ENCODE measurements at regions not wholly inside any gene's neighbourhood (a gene's known extent, or its start where the extent isn't known, plus 50 kb on each side); places are given as distances from the start of the nearest gene placed in this dataset.

DNA sequence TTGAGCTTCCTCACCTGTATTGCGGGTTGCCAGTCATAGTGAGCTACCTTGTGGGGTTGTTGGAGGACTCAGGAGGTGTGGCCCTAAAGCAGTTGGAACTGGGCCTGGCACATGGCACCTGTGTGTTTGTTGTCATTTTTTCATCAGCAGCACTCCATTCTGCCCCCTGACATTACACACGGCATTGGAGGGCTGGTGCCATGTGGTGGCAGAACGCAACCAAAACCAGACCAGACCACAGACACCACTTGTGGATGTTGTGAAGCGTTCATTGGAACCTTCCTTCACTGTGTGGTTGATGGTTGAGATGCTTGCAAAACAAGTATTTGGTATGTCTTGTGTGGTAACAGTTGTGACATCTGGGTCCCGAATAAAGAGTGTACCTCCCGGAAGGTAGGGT lies 113.2 kb upstream of the ERCC6L2 start:
- Histone ChIP-seq H3K4me2 (ENCODE audit: low read depth, low read length) (no peak overlapping the region), H3K9me3 (replicated peaks; ENCODE audit: insufficient read depth, low read length) (no peaks in the 10 kb centered on the region), H3K9ac (ENCODE audit: low read length) (no peak overlapping the region), H3K36me3 (replicated peaks; ENCODE audit: insufficient read depth, low read length) (no peaks in the 10 kb centered on the region), H3K27ac (ENCODE audit: low read length) (no peak overlapping the region), H2AFZ (ENCODE audit: low read length) (no peak overlapping the region), H4K20me1 (ENCODE audit: insufficient read depth, low read length) (no peaks in the 10 kb centered on the region), H3K79me2 (ENCODE audit: low read length) (no peaks in the 10 kb centered on the region), H3K27me3 (replicated peaks; ENCODE audit: insufficient read depth, low read length) (no peaks in the 10 kb centered on the region), H3K4me3 (ENCODE audit: low read length) (no peak overlapping the region), H3F3A (ENCODE audit: insufficient read depth, low read length) (no peaks in the 10 kb centered on the region), H3K4me1 (ENCODE audit: low read length) (no peaks in the 10 kb centered on the region), H3K9me2 (replicated peaks; ENCODE audit: insufficient read depth, low read length) (no peaks in the 10 kb centered on the region)
- no peak for DNase-seq
- no peak for TF ChIP-seq EZH2 (optimal IDR thresholded peaks at IDR 0.05; ENCODE audit: low read depth, low read length)

DNA sequence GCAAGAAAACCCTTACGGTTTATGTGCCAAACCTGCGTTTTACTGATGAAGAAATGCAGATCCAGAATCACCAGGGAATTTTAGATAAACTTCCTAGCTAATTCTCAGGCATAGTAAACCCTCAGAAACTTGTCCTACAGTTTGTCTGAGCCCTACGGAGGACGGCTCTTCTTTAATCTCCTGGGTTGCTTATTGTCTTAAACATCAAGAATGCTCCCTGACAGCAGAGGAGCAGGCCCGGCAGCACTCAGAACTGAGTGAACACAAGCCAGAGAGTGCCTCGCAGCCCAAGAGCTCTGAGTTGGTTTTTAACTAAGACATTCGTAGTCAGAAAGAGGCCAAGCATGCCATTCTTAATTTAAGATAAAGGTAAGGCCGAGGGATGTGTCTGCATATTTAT lies 114.7 kb upstream of the ERCC6L2 start:
- H3K79me2 ChIP-seq (ENCODE audit: low read length), result no peaks in the 10 kb centered on the region
- no peaks in the 10 kb centered on the region for H3K36me3 ChIP-seq (replicated peaks; ENCODE audit: insufficient read depth, low read length)
- H3K9ac ChIP-seq (ENCODE audit: low read length), result no peak overlapping the region
- H2AFZ ChIP-seq (ENCODE audit: low read length), result no peak overlapping the region
- no peaks in the 10 kb centered on the region for H3K9me2 ChIP-seq (replicated peaks; ENCODE audit: insufficient read depth, low read length)
- H3F3A ChIP-seq (ENCODE audit: insufficient read depth, low read length), result no peaks in the 10 kb centered on the region
- no peak overlapping the region for H3K4me2 ChIP-seq (ENCODE audit: low read depth, low read length)
- no peaks in the 10 kb centered on the region for H3K9me3 ChIP-seq (replicated peaks; ENCODE audit: insufficient read depth, low read length)
- H3K27ac ChIP-seq (ENCODE audit: low read length), result no peak overlapping the region
- H3K27me3 ChIP-seq (replicated peaks; ENCODE audit: insufficient read depth, low read length), result no peaks in the 10 kb centered on the region
- H4K20me1 ChIP-seq (ENCODE audit: insufficient read depth, low read length), result no peaks in the 10 kb centered on the region
- no peak overlapping the region for H3K4me3 ChIP-seq (ENCODE audit: low read length)
- DNase-seq, result no peak
- H3K4me1 ChIP-seq (ENCODE audit: low read length), result no peaks in the 10 kb centered on the region
- TF ChIP-seq, protein P1, sequence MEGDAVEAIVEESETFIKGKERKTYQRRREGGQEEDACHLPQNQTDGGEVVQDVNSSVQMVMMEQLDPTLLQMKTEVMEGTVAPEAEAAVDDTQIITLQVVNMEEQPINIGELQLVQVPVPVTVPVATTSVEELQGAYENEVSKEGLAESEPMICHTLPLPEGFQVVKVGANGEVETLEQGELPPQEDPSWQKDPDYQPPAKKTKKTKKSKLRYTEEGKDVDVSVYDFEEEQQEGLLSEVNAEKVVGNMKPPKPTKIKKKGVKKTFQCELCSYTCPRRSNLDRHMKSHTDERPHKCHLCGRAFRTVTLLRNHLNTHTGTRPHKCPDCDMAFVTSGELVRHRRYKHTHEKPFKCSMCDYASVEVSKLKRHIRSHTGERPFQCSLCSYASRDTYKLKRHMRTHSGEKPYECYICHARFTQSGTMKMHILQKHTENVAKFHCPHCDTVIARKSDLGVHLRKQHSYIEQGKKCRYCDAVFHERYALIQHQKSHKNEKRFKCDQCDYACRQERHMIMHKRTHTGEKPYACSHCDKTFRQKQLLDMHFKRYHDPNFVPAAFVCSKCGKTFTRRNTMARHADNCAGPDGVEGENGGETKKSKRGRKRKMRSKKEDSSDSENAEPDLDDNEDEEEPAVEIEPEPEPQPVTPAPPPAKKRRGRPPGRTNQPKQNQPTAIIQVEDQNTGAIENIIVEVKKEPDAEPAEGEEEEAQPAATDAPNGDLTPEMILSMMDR (IDR thresholded peaks at IDR 0.05; ENCODE audit: low read length), result no peak
- TF ChIP-seq EZH2phosphoT487 (IDR thresholded peaks at IDR 0.05; ENCODE audit: low read length) (no peak), EZH2 (optimal IDR thresholded peaks at IDR 0.05; ENCODE audit: low read depth, low read length) (no peak)

DNA sequence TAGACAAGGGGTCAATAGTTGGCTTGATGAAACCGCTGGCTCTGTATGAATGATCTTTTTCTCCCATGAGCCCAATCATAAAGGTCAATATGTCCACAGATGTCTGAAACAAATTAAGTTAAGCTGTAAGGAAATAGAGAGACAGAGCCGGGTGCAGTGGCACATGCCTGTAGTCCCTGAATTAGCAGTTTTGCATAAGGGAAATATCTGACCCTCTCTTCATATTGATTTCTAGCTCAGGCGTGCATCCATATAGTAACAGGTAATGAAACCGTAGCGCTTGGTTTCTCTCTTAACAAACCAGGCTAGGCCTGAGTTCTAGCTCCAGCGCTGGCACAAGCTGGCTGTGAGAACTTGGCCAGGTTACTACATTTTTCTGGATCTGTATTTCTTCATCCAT lies 118.1 kb upstream of the ERCC6L2 start:
- no peak for DNase-seq
- no peak overlapping the region for H3K4me3 ChIP-seq (ENCODE audit: low read length)
- no peaks in the 10 kb centered on the region for H3K9me3 ChIP-seq (replicated peaks; ENCODE audit: insufficient read depth, low read length)
- TF ChIP-seq EZH2phosphoT487 (IDR thresholded peaks at IDR 0.05; ENCODE audit: low read length) (no peak), EZH2 (optimal IDR thresholded peaks at IDR 0.05; ENCODE audit: low read depth, low read length) (no peak)
- TF ChIP-seq, protein P1 (IDR thresholded peaks at IDR 0.05; ENCODE audit: low read length), result no peak
- no peak overlapping the region for H2AFZ ChIP-seq (ENCODE audit: low read length)
- no peak overlapping the region for H3K9ac ChIP-seq (ENCODE audit: low read length)
- no peaks in the 10 kb centered on the region for H3F3A ChIP-seq (ENCODE audit: insufficient read depth, low read length)
- no peak overlapping the region for H3K27ac ChIP-seq (ENCODE audit: low read length)
- no peaks in the 10 kb centered on the region for H3K9me2 ChIP-seq (replicated peaks; ENCODE audit: insufficient read depth, low read length)
- no peaks in the 10 kb centered on the region for H3K27me3 ChIP-seq (replicated peaks; ENCODE audit: insufficient read depth, low read length)
- H3K4me1 ChIP-seq (ENCODE audit: low read length), result no peaks in the 10 kb centered on the region
- H3K4me2 ChIP-seq (ENCODE audit: low read depth, low read length), result no peak overlapping the region
- no peaks in the 10 kb centered on the region for H3K36me3 ChIP-seq (replicated peaks; ENCODE audit: insufficient read depth, low read length)
- H4K20me1 ChIP-seq (ENCODE audit: insufficient read depth, low read length), result no peaks in the 10 kb centered on the region
- H3K79me2 ChIP-seq (ENCODE audit: low read length), result no peaks in the 10 kb centered on the region

DNA sequence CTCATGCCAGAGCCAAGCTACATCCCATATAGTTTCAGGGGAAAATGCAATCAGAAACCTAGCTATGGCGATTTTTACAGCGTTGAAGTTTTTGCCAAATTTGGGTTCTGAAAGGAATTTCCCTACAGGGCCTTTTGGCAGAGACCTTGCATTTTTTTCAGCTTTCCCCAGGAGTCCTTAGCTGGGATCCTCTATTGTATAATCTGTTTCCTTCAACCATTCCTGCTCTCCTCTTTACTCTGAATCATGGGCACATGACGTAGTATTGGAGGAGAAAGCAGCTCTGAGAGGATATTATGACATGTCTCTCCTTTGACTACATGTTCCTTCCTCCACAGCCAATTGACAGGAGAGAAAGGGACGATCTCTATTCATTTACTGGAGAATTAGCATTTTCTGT lies 118.5 kb upstream of the ERCC6L2 start:
- TF ChIP-seq, protein P1 (IDR thresholded peaks at IDR 0.05; ENCODE audit: low read length), result no peak
- TF ChIP-seq EZH2 (optimal IDR thresholded peaks at IDR 0.05; ENCODE audit: low read depth, low read length) (no peak), EZH2phosphoT487 (IDR thresholded peaks at IDR 0.05; ENCODE audit: low read length) (no peak)
- H3K4me3 ChIP-seq (ENCODE audit: low read length), result no peak overlapping the region
- no peaks in the 10 kb centered on the region for H3K4me1 ChIP-seq (ENCODE audit: low read length)
- H4K20me1 ChIP-seq (ENCODE audit: insufficient read depth, low read length), result no peaks in the 10 kb centered on the region
- no peaks in the 10 kb centered on the region for H3K36me3 ChIP-seq (replicated peaks; ENCODE audit: insufficient read depth, low read length)
- no peaks in the 10 kb centered on the region for H3F3A ChIP-seq (ENCODE audit: insufficient read depth, low read length)
- no peak overlapping the region for H3K27ac ChIP-seq (ENCODE audit: low read length)
- no peaks in the 10 kb centered on the region for H3K9me2 ChIP-seq (replicated peaks; ENCODE audit: insufficient read depth, low read length)
- no peaks in the 10 kb centered on the region for H3K79me2 ChIP-seq (ENCODE audit: low read length)
- H3K9ac ChIP-seq (ENCODE audit: low read length), result no peak overlapping the region
- no peak for DNase-seq
- H3K27me3 ChIP-seq (replicated peaks; ENCODE audit: insufficient read depth, low read length), result no peaks in the 10 kb centered on the region
- H3K4me2 ChIP-seq (ENCODE audit: low read depth, low read length), result no peak overlapping the region
- H3K9me3 ChIP-seq (replicated peaks; ENCODE audit: insufficient read depth, low read length), result no peaks in the 10 kb centered on the region
- no peak overlapping the region for H2AFZ ChIP-seq (ENCODE audit: low read length)

All from MM.1S (cell line).